ENCODE measurements at regions not wholly inside any gene's neighbourhood (a gene's known extent, or its start where the extent isn't known, plus 50 kb on each side); places are given as distances from the start of the nearest gene placed in this dataset.

- Histone ChIP-seq H3K4me2 (ENCODE audit: low read length) (no peak overlapping the region), H3K79me2 (replicated peaks; ENCODE audit: insufficient read depth, low read length) (no peaks in the 10 kb centered on the region), H3K9me3 (ENCODE audit: low read length) (no peaks in the 10 kb centered on the region), H3K4me3 (ENCODE audit: low read length) (no peak overlapping the region), H4K20me1 (ENCODE audit: insufficient read depth) (no peaks in the 10 kb centered on the region), H3F3A (ENCODE audit: insufficient read depth, low read length, poor library complexity, severe bottlenecking) (no peaks in the 10 kb centered on the region), H2AFZ (ENCODE audit: low read depth, low read length) (no peak overlapping the region), H3K27ac (ENCODE audit: low read length) (no peak overlapping the region), H3K36me3 (ENCODE audit: insufficient read depth, low read length) (no peaks in the 10 kb centered on the region), H3K9ac (ENCODE audit: low read length) (no peak overlapping the region), H3K27me3 (ENCODE audit: insufficient read depth, low read depth, low read length) (no peaks in the 10 kb centered on the region), H3K9me2 (ENCODE audit: insufficient read depth, low read length) (no peaks in the 10 kb centered on the region)
- TF ChIP-seq REST (IDR thresholded peaks at IDR 0.05; ENCODE audit: borderline replicate concordance) (no peak), TAF1 (IDR thresholded peaks at IDR 0.05; ENCODE audit: low read depth) (no peak), RAD21 (conservative IDR thresholded peaks at IDR 0.05) (no peak), POLR2AphosphoS5 (IDR thresholded peaks at IDR 0.05) (no peak), SMC3 (conservative IDR thresholded peaks at IDR 0.05; ENCODE audit: poor library complexity) (no peak), CTCF (IDR thresholded peaks at IDR 0.05; ENCODE audit: poor library complexity, severe bottlenecking) (no peak), EZH2 (IDR thresholded peaks at IDR 0.05; ENCODE audit: borderline replicate concordance, insufficient read depth, low read length, poor library complexity, severe bottlenecking) (no peak), MXI1 (conservative IDR thresholded peaks at IDR 0.05; ENCODE audit: poor library complexity, severe bottlenecking) (no peak), EP300 (conservative IDR thresholded peaks at IDR 0.05; ENCODE audit: poor library complexity, severe bottlenecking) (no peak)
Measured at GRCh38 chr2:64289737-64290136, 145.5 kb upstream of the PELI1 start.

GRCh38 chr2:64291181-64291580, 147.0 kb upstream of the PELI1 start:
- Histone ChIP-seq H3K4me3 (ENCODE audit: low read length) (no peak overlapping the region), H3K79me2 (replicated peaks; ENCODE audit: insufficient read depth, low read length) (no peaks in the 10 kb centered on the region), H3K27me3 (ENCODE audit: insufficient read depth, low read depth, low read length) (no peaks in the 10 kb centered on the region), H3K4me2 (ENCODE audit: low read length) (no peak overlapping the region), H3K27ac (ENCODE audit: low read length) (no peak overlapping the region), H3K9me2 (ENCODE audit: insufficient read depth, low read length) (no peaks in the 10 kb centered on the region), H3K9ac (ENCODE audit: low read length) (no peak overlapping the region), H3K36me3 (ENCODE audit: insufficient read depth, low read length) (no peaks in the 10 kb centered on the region), H3F3A (ENCODE audit: insufficient read depth, low read length, poor library complexity, severe bottlenecking) (no peaks in the 10 kb centered on the region), H3K9me3 (ENCODE audit: low read length) (no peaks in the 10 kb centered on the region), H4K20me1 (ENCODE audit: insufficient read depth) (no peaks in the 10 kb centered on the region), H2AFZ (ENCODE audit: low read depth, low read length) (no peak overlapping the region)
- TF ChIP-seq SMC3 (conservative IDR thresholded peaks at IDR 0.05; ENCODE audit: poor library complexity) (no peak), CTCF (IDR thresholded peaks at IDR 0.05; ENCODE audit: poor library complexity, severe bottlenecking) (no peak), EP300 (conservative IDR thresholded peaks at IDR 0.05; ENCODE audit: poor library complexity, severe bottlenecking) (no peak), TAF1 (IDR thresholded peaks at IDR 0.05; ENCODE audit: low read depth) (no peak), EZH2 (IDR thresholded peaks at IDR 0.05; ENCODE audit: borderline replicate concordance, insufficient read depth, low read length, poor library complexity, severe bottlenecking) (no peak), POLR2AphosphoS5 (IDR thresholded peaks at IDR 0.05) (no peak), MXI1 (conservative IDR thresholded peaks at IDR 0.05; ENCODE audit: poor library complexity, severe bottlenecking) (no peak), RAD21 (conservative IDR thresholded peaks at IDR 0.05) (no peak), REST (IDR thresholded peaks at IDR 0.05; ENCODE audit: borderline replicate concordance) (no peak)
